Activated CD4-positive, alpha-beta T cell treated with anti-CD3 and anti-CD28 coated beads, Interleukin-2, Interleukin-6, amounts not matched to agents 100 ng/mL and 50 ng/mL, durations not matched to agents 16 hours and 8 hours (primary cell): ENCODE measurements at regions not wholly inside any gene's neighbourhood (a gene's known extent, or its start where the extent isn't known, plus 50 kb on each side); places are given as distances from the start of the nearest gene placed in this dataset.

Experiments used
- DNase-seq: peaks from one replicate; pipeline ENCODE4 v3.0.0-alpha.2; 2020

- no peak for DNase-seq
These were observed 97.3 kb downstream of the HAPSTR1 start for GRCh38 chr16:9188721-9189120.

DNA sequence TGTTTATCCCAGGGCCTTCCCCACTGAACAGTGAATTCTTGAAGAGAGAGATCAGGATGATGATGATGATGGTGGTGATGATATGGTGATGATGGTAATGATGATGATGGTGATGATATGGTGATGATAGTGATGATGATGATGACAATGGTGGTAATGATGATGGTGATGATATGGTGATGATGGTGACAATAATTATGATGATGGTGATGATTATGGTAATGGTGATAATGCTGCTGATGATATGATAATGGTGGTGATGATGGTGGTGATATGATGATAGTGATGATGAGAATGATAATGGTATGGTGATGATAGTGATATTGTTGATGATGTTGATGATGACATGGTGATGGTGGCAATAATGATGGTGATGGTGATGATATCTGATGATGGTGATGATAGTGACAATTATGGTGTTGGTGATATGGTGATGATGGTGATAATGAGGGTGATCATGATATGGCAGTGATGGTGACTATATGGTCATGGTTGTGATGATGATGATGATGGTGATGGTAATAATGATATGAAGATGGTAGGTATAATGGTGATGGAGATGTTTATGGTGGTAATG, 99.9 kb downstream of the HAPSTR1 start:
- DNase-seq: no peak

DNA sequence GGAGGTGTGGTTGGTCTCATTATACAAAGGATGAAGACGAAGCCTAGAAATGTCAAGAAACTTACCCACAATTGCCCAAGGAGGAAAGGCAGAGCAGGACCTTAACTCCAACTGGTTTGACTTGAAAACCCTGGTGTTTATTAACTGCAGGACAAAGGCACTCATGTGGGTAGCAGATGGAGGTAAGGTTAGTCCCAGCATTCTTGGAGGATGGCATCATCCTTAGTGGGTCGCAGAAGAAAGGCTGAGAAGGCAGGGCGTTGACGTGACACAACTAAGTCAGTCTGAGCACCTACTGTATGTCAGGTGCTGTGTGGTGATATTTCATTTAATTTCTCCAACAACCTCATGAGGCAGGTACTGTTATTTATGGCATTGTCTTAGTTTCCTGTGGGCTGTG, 101.3 kb downstream of the HAPSTR1 start:
- no peak for DNase-seq

GRCh38 chr16:9195287-9195686, 103.8 kb downstream of the HAPSTR1 start:
- DNase-seq: no peak

GRCh38 chr16:9197957-9198661, 106.7 kb downstream of the HAPSTR1 start:
- no peak for DNase-seq

- DNase-seq: no peak
These were observed 107.9 kb downstream of the HAPSTR1 start for GRCh38 chr16:9199311-9199710.

- no peak for DNase-seq
These were observed 108.3 kb downstream of the HAPSTR1 start for GRCh38 chr16:9199751-9200150.

DNA sequence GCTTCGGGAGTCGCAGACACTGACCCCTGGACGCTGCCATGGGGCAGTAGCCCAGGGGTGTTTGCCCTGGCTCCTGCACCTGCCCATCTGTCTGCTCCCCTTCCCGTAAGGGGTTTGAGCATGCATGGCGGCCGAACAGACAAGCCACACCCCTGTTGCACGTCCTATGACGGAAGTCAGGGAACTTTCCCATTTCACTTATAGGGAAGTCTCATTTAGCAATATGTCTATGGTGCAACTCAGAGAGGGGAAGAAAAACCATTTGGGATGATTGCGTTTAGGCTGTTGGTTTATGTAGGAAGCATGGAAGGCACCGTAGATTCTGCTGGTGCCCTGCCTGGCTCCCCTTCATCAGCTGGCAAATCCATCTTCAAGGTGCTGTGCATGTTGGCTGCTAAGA, 112.5 kb downstream of the HAPSTR1 start:
- DNase-seq: no peak

- no peak for DNase-seq
These were observed 114.2 kb downstream of the HAPSTR1 start for GRCh38 chr16:9205661-9206060.

GRCh38 chr16:9206156-9206555, 114.7 kb downstream of the HAPSTR1 start:
- no peak for DNase-seq

DNA sequence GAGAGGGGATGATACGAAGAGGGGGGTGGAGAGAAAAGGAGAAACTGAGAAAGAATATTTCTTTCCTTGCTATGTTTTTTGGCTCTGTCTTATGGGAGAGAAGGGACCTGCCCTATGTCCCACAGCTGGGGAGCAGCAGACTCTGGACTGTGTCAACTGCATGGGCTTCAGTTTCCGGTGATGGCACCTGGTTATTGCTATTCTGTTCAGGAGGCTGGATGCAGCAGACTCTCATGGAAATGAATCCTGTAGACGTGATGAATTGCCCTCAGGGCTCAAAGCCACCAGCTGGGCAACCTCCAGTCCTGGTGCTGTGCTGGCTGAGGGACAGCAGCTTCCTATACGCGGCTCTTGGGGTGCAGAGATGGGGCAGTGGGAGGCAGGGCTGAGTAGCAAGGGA, 121.2 kb downstream of the HAPSTR1 start:
- no peak for DNase-seq

- DNase-seq: no peak
These were observed 128.4 kb downstream of the HAPSTR1 start for GRCh38 chr16:9219813-9220212.

- DNase-seq: peak; percentile 21
These were observed 134.3 kb downstream of the HAPSTR1 start for GRCh38 chr16:9225527-9226316.

DNA sequence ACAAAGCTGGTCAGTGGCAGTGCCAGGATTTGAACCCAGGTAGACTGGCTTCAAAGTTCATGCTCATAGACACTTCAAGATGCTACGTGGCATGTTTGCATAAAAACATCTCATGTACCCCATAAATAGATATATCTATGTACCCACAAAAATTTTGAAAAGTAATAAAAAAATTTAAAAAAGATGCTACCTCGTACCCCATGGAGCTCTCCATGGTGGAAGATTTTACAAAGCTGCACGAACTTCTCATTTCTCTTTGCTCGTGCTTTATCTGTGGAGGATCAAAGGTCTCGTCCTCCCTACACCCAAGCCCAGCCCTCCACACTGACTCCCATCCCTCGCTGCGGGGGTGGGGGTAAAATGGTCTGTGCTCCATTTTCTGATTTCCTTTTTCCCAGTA, 135.5 kb downstream of the HAPSTR1 start:
- no peak for DNase-seq

- no peak for DNase-seq
These were observed 139.6 kb downstream of the HAPSTR1 start for GRCh38 chr16:9231039-9231438.

- no peak for DNase-seq
These were observed 140.8 kb downstream of the HAPSTR1 start for GRCh38 chr16:9232102-9232770.

DNA sequence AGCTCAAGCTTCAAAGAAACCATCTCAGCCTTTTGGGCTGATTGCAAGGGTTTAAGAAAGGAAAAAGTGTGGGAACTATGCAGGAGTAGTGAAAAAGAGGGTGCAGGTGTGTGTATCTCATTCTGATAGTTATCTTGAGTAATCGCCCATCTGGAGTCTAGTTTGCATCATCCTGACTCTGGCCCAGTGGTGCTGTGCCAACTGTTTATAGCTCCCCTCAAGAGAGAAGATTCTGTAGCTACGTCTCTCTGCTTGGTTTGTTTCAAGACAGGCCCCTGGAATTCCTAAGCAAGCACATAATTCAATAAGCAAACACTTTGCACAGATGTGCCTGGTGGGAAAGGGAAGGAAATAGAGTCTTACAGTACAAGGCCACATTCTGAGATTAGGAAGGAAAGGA, 144.4 kb downstream of the HAPSTR1 start:
- DNase-seq: no peak

DNA sequence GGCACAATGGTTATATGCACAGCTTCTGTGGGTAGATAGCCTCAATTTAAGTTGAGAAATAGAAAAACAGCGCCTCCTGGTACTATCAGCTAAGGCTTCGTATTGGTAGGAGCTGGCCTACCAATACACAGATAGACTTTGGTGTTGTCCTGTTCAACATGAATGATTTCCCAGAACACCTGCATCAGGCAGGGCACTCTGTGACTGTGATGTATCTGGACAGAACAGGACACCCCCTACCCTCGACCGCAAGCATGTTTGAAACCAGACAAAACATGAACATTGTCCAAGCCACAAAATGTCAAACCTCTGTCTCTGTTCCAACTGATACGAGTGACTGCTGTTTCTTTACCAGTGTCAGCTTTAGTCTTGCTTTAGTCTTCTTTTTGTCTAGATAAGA, 144.9 kb downstream of the HAPSTR1 start:
- DNase-seq: no peak

GRCh38 chr16:9238346-9238745, 146.9 kb downstream of the HAPSTR1 start:
- DNase-seq: no peak

- DNase-seq: no peak
These were observed 149.7 kb downstream of the HAPSTR1 start for GRCh38 chr16:9241177-9241576.

DNA sequence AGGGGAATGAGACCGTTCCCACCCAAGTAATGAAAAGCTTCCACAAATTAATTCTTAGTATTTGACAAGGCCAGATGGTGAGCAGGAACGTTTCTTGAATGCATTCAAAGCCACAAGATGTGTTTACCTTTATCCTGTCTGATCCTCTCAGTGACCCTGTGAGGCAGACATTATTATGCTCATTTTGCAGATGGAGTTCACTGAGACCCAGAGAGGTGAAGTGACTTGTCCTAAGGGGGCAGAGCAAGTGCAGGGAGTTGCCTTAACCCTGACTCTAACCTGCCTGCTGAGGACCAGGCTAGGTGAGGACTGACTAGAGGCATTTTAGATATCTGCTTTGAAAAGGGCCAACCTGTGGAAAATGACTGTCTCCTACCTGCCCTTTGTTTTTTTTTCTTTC, 156.7 kb downstream of the HAPSTR1 start:
- DNase-seq: no peak

GRCh38 chr16:9249534-9249933, 158.1 kb downstream of the HAPSTR1 start:
- no peak for DNase-seq

- no peak for DNase-seq
These were observed 159.6 kb downstream of the HAPSTR1 start for GRCh38 chr16:9251026-9251425.

DNA sequence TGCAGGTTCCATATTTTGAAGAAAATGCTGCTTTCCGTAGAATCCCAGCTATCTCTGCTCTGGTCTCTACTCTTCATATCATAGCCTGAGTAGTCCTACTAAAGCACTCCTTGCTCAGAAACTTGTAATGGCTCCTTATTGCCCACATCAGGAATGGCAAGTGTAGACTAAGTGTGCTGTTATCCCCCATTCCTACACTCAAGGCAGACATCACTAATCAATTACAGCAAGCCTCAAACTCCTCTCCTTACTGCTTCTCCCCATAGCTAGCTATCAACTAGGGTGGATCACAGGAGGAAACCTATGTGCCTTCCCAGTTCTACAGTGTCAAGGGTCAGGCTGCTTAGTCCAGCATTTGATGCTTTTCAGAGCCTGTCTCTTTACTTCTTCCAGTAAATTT, 163.4 kb downstream of the HAPSTR1 start:
- DNase-seq: no peak
